GM18511 (cell line): ENCODE measurements at regions not wholly inside any gene's neighbourhood (a gene's known extent, or its start where the extent isn't known, plus 50 kb on each side); places are given as distances from the start of the nearest gene placed in this dataset.
"Not testable (repeated sequence)": the region's sequence is repeated elsewhere in the genome, so short reads cannot be mapped to it uniquely, and the experiment has no call there.

Experiments
- ATAC-seq: cut with Tn5 transposase; IDR thresholded peaks from one replicate; pipeline ENCODE4 v1.9.1; 2021; ENCODE audit warnings: mild to moderate bottlenecking, moderate library complexity; ENCODE audit not compliant: unreplicated experiment

DNA sequence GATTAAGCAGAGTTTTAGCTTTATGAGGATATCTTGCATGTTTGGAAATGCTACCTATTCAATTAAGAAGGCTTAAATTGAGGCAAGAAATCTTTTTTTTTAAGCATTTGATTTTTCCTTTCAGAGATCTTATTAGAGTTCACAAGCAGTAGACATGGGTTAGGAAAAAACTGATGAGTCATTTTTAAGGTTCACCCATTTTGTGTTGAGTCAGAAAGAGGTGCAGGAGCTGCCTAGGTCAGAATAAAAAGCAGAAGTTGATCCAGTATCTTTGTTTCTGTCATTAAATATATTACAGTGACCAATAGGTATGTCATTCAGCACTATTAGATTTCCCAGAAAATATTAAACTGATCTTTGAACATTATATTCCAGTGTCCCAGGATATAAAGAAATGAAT, 306.8 kb downstream of the LMBRD1 start:
- ATAC-seq: no peak

- ATAC-seq: no peak
These were observed 309.1 kb downstream of the LMBRD1 start for GRCh38 chr6:69487688-69488087.

DNA sequence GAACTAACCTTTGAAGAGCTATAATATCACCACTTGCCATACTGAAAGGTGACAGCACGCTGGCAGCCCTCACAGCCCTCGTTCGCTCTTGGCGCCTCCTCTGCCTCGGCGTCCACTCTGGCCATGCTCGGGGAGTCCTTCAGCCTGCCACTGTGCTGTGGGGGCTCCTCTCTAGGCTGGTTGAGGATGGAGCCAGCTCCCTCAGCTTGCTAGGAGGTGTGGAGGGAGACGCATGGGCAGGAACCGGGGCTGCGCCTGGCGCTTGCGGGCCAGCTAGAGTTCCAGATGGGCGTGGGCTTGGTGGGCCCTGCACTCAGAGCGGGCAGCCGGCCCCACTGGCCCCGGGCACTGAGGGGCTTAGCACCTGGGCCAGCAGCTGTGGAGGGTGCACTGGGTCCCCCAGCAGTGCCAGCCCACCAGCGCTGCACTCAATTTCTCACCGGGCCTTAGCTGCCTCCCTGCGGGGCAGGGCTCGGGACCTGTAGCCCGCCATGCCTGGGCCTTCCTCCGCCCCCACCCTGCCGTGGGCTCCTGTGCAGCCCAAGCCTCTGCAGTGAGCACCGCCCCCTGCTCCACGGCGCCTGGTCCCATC, 329.7 kb downstream of the LMBRD1 start:
- ATAC-seq: no peak

GRCh38 chr6:69465866-69466265, 330.9 kb downstream of the LMBRD1 start:
- ATAC-seq: no peak

GRCh38 chr6:69456086-69456485, 340.7 kb downstream of the LMBRD1 start:
- no peak for ATAC-seq

GRCh38 chr6:69454619-69455018, 342.2 kb downstream of the LMBRD1 start:
- not testable (repeated sequence) for ATAC-seq

DNA sequence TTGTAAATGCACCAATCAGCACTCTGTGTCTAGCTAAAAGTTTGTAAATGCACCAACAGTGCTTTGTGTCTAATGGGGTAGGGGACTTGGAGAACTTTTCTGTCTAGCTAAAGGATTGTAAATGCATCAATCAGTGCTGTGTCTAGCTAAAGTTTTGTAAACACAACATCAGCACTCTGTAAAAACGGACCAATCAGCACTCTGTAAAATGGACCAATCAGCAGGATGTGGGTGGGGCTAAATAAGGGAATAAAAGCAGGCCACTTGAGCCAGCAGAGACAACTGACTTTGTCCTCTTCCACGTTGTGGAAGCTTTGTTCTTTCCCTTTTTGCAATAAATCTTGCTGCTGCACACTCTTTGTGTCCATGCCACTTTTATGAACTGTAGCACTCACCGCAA, 346.3 kb downstream of the LMBRD1 start:
- not testable (repeated sequence) for ATAC-seq

DNA sequence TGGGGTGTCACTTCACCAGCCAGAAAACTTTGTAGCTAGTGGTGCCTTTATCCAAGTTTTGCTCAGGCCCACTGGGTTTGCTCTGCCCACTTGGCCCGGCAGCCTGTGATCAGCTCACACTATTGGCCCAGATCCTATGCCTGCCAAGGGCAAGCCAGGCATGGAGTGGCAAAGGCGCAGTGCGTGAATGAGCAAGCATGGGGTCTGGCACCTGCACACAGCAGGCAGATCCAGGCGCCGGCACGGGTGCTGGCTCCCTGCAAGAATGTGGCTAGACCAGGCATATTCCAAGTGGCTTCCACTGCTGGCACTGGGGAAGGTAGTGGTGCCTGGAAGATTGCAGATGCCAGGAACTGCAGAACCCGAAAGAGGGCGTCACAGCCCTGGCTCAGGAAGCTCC, 346.9 kb downstream of the LMBRD1 start:
- ATAC-seq: no peak
